ENCODE measurements at regions not wholly inside any gene's neighbourhood (a gene's known extent, or its start where the extent isn't known, plus 50 kb on each side); places are given as distances from the start of the nearest gene placed in this dataset.
"Not testable (repeated sequence)": the region's sequence is repeated elsewhere in the genome, so short reads cannot be mapped to it uniquely, and the experiment has no call there.

DNA sequence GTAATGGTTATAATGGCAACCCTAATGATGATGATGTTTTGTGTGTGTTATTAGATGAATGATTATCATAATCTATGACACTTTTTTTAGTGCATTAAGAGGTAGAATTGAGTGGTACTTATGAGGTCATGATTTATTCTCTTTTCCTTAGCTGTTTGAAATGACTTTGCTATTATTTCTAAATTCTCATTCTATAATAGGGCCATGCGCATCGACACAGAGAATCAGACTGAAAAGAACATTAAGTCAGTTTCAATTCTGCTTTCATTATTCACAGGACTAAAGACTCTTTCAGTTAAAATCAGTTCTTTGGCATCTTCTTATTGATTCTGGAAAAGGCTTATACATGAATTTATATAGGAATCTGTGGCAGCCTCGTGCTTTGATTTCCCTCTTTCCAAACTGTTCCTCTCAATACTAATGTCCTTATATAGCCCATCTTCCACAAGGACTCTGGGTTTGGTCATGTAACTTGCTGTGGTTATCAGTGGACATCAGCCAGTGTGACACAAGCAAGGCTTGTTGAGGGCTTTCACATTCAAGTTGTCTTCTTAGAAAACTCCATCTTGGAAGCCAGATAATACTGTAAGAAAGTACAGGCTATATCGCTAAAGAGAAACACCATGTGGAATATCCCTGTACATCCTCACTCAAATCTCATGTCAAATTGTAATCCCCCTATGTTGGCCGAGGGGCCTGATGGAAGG lies 140.3 kb upstream of the CHD1 start:
- H3K9ac ChIP-seq (ENCODE audit: low read depth, low read length) = no peak overlapping the region
- no peaks in the 10 kb centered on the region for H3K36me3 ChIP-seq (ENCODE audit: insufficient read depth, low read length)
- no peaks in the 10 kb centered on the region for H3K9me3 ChIP-seq (ENCODE audit: control insufficient read depth, insufficient read depth, low read length)
- H3K4me1 ChIP-seq (ENCODE audit: insufficient read depth, low read length) = no peaks in the 10 kb centered on the region

DNA sequence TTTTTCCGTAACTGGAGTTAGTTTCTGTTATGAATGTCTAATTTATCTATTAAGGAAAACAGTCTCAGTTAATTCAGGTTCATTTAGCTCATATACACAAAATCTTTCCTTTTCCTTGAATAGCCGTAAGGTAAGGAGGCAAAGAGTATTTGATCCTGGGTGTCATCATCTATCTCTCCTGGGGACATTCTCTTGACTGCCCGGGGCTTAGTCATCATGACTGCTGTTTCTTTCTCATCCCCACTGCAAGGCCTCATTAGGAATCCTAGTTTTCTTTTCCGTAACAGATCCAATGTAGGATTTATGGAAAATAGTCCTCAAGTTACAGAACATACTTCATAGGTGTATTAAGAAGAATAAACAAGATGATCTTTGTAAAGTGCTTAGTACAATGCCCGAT lies 134.9 kb upstream of the CHD1 start:
- no peak overlapping the region for H3K9ac ChIP-seq (ENCODE audit: low read depth, low read length)
- H3K36me3 ChIP-seq (ENCODE audit: insufficient read depth, low read length) = no peaks in the 10 kb centered on the region
- no peaks in the 10 kb centered on the region for H3K9me3 ChIP-seq (ENCODE audit: control insufficient read depth, insufficient read depth, low read length)

DNA sequence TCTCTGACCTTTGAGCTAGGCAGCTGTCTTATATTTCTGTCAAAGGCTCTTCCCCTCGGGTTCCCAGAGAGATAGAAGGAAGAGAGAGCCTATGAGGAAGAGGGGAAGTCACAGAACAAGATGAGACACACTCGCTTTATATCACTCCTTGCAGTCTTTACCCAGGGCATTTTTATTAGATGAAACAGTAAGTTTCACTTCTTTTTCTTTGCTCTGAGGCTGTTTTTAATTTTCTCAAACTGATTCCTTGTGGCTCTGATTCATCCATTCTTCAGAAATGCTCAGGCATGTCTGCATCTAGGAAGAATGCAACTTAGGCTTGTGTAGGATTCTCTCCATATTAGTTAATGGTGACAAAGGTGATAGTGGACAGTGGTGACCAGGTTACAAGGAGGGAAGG lies 132.9 kb upstream of the CHD1 start:
- H3K9me3 ChIP-seq (ENCODE audit: control insufficient read depth, insufficient read depth, low read length) = no peaks in the 10 kb centered on the region
- H3K36me3 ChIP-seq (ENCODE audit: insufficient read depth, low read length) = no peaks in the 10 kb centered on the region
- H3K9ac ChIP-seq (ENCODE audit: low read depth, low read length) = no peak overlapping the region
- H3K4me1 ChIP-seq (ENCODE audit: insufficient read depth, low read length) = no peaks in the 10 kb centered on the region

More for the DNA sequence above, 134.9 kb upstream of the CHD1 start:
- H3K4me1 ChIP-seq (ENCODE audit: insufficient read depth, low read length) = no peaks in the 10 kb centered on the region

DNA sequence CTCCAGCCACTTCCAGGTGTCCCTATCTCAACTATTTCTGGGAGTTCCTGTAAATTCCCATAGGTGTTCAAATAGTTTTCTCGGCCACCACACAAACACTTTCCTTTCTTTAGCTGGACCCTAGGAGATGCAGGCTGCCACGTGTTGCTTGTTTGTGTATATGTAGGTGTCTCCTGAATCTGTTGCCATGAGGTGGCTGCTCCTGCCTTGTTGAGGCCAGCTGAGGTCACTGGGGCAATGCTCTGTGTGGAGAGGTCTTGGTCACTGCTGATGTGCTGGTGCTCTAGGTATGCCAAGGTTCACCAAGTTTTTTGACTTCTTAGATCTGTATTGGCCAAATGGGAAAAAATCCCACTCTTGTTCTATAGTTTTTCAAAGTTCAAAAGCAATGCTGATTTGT lies 132.5 kb upstream of the CHD1 start:
- Histone ChIP-seq H3K9me3 (ENCODE audit: control insufficient read depth, insufficient read depth, low read length) (no peaks in the 10 kb centered on the region), H3K36me3 (ENCODE audit: insufficient read depth, low read length) (no peaks in the 10 kb centered on the region), H3K9ac (ENCODE audit: low read depth, low read length) (no peak overlapping the region), H3K4me1 (ENCODE audit: insufficient read depth, low read length) (no peaks in the 10 kb centered on the region)

DNA sequence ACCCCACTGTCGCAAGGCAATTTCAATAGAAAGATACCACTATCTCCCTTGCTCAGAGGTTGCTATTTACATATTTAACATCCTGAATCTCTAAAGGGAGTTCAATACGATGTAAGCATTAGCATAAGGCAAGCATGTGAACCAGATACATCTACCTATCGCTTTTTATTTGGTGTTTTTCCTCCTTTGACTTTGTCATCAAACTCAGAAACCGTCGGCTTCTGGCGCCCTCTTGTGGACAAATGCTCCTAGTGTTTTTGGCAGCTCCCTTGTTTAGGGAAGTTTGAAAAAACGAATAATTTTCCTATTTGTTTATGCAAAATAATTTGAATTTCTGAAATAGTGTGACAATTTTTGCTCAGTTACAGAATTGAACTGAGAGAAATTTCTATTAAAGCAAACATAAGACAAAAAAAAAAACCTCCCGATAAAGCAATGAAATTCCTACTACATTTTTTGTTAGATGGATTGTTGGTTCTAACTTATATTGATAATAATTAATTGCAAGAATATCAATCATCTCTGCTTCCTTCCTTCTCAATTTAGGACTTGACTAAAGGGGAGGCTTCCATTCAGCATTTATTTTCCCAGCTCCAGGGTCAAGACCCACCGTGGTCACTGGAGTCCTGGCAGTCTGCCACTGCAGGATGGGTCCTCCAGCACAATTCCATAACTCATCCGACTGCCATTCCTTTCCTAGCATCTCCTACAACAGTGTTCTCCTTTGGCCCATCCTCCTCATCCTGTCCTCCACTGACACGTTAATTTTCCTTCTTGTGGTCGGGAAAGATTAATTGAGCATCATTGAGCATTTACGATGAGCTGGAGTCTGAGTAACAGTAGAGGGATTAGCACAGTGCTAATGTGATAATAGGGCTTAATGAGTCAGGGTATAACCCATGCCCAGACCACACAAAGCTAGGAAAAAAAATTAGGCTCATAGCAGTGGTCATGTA lies 131.8 kb upstream of the CHD1 start:
- H3K36me3 ChIP-seq (ENCODE audit: insufficient read depth, low read length) = no peaks in the 10 kb centered on the region
- no peak overlapping the region for H3K9ac ChIP-seq (ENCODE audit: low read depth, low read length)

DNA sequence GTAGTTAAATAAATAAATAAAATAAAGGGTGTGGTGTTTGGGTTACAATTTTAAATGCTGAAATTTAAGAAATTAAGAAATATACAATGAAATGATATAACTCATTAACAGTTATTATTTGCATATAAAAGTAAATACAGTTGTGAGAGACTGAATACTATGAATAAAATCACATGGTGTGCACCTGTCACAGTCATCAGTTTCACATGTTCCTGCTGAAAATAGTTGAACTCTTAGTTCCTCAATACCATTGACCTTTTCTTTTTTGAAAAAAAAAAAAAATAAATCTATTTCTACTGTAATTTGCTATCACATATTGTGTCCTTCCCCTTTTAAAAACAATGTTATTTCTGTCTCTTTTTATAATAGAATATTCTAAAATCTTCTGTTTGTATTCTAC lies 130.9 kb upstream of the CHD1 start:
- Histone ChIP-seq H3K9me3 (ENCODE audit: control insufficient read depth, insufficient read depth, low read length) (no peaks in the 10 kb centered on the region), H3K36me3 (ENCODE audit: insufficient read depth, low read length) (no peaks in the 10 kb centered on the region), H3K9ac (ENCODE audit: low read depth, low read length) (no peak overlapping the region), H3K4me1 (ENCODE audit: insufficient read depth, low read length) (no peaks in the 10 kb centered on the region)

More for the DNA sequence above, 131.8 kb upstream of the CHD1 start:
- no peaks in the 10 kb centered on the region for H3K9me3 ChIP-seq (ENCODE audit: control insufficient read depth, insufficient read depth, low read length)
- H3K4me1 ChIP-seq (ENCODE audit: insufficient read depth, low read length) = no peaks in the 10 kb centered on the region

DNA sequence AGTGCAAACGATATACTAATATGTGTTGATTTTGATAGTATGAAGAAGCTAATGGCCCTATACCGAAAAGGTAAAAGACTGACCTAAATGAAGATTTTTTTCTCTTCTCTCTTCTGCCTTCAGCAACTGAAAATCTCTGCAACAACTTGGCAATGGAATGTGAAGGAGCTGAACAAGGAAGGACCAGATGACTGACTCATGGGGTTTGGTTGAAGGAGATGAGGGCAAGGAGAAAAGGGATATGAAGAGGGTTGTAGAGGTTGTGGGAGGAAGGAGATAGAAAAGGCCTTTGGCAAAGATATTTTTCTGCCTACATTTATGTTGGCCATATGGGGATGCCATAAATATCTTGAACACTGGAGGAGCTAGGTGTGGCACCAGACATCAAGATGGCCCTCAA lies 129.7 kb upstream of the CHD1 start:
- no peaks in the 10 kb centered on the region for H3K4me1 ChIP-seq (ENCODE audit: insufficient read depth, low read length)

DNA sequence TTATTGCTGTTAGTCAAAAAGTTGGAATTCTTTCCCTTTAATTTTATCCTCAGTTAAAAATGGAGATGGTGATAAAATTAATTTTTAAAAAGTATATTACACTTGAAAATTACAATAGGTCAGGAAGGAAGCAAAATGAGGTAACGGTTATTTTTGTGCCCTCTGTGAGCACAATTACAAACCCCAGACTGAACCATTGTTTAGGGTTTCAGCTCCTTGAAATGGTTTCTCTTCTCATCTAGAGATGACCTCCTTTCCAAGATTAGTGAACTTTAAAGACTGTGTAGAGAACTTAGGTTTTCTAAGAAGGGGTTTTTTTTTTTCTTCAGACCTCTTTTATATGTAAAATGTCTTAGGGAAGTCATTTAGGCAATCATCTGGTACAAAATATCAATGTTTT lies 126.2 kb upstream of the CHD1 start:
- no peaks in the 10 kb centered on the region for H3K4me1 ChIP-seq (ENCODE audit: insufficient read depth, low read length)
- no peak overlapping the region for H3K9ac ChIP-seq (ENCODE audit: low read depth, low read length)
- H3K36me3 ChIP-seq (ENCODE audit: insufficient read depth, low read length) = no peaks in the 10 kb centered on the region
- no peaks in the 10 kb centered on the region for H3K9me3 ChIP-seq (ENCODE audit: control insufficient read depth, insufficient read depth, low read length)

More for the DNA sequence above, 129.7 kb upstream of the CHD1 start:
- Histone ChIP-seq H3K9me3 (ENCODE audit: control insufficient read depth, insufficient read depth, low read length) (no peaks in the 10 kb centered on the region), H3K9ac (ENCODE audit: low read depth, low read length) (no peak overlapping the region), H3K36me3 (ENCODE audit: insufficient read depth, low read length) (no peaks in the 10 kb centered on the region)

DNA sequence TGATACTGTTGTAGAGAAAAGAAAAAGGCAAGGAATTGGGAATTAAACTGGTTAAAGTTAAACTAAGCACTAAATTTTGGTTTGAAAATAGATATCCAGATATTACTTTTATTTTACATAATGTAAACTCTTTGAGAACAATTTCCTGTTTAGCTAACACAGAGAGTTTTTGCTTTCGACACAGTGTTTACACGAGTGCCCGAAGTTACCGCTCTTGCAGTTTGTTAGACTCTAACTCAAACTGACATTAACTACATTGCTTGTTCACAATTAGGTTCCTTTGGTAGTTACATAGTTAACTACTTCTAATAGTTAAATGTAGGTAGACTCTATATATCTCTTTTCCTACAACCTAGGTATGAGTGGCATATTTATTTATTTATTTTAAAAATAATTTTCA lies 117.1 kb upstream of the CHD1 start:
- H3K4me1 ChIP-seq (ENCODE audit: insufficient read depth, low read length) = no peaks in the 10 kb centered on the region
- H3K9ac ChIP-seq (ENCODE audit: low read depth, low read length) = no peak overlapping the region
- no peaks in the 10 kb centered on the region for H3K9me3 ChIP-seq (ENCODE audit: control insufficient read depth, insufficient read depth, low read length)
- no peaks in the 10 kb centered on the region for H3K36me3 ChIP-seq (ENCODE audit: insufficient read depth, low read length)

DNA sequence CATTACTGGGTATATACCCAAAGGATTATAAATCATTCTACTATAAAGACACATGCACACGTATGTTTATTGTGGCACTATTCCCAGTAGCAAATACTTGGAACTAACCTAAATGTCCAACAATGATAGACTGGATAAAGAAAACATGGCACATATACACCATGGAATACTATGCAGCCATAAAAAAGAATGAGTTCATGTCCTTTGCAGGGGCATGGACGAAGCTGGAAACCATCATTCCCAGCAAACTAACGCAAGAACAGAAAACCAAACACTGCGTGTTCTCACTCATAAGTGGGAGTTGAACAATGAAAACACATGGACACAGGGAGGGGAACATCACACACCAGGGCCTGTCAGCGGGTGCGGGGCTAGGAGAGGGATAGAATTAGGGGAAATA lies 114.5 kb upstream of the CHD1 start:
- H3K9ac ChIP-seq (ENCODE audit: low read depth, low read length); H3K36me3 ChIP-seq (ENCODE audit: insufficient read depth, low read length): not testable (repeated sequence)

DNA sequence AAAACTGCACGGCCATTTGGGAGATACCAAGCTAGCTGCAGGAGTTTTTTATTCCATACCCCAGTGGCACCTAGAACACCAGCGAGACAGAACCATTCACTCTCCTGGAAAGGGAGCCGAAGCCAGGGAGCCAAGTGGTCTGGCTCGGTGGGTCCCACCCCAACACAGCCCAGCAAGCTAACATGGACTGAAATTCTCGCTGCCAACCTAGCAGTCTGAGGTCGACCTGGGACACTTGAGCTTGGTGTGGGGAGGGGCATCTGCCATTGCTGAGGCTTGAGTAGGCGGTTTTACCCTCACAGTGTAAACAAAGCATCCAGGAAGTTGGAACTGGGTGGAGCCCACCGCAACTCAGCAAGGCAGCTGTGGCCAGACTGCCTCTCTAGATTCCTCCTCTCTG lies 108.9 kb upstream of the CHD1 start:
- Histone ChIP-seq H3K36me3 (ENCODE audit: insufficient read depth, low read length) (no peaks in the 10 kb centered on the region), H3K9ac (ENCODE audit: low read depth, low read length) (no peak overlapping the region), H3K9me3 (ENCODE audit: control insufficient read depth, insufficient read depth, low read length) (no peaks in the 10 kb centered on the region), H3K4me1 (ENCODE audit: insufficient read depth, low read length) (peaks cover 5% of the 10 kb centered on the region; the same call in 1 of the 2 replicates)

More for the DNA sequence above, 114.5 kb upstream of the CHD1 start:
- H3K9me3 ChIP-seq (ENCODE audit: control insufficient read depth, insufficient read depth, low read length); H3K4me1 ChIP-seq (ENCODE audit: insufficient read depth, low read length): not testable (repeated sequence)

DNA sequence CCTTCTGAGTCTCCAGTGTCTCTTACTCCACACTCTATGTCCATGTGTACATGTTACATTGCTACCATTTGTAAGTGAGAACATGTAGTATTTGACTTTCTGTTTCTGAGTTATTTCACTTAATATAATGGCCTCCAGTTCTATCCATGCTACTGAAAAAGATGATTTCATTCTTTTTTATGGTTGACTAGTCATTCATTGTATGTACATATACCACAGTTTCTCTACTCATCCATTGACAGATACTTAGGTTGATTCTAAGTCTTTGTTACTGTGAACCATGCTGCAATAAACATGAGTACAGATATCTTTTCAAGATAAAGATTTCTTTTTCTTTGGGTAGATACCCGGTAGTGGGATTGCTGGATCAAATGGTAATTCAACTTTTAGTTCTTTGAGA lies 107.1 kb upstream of the CHD1 start:
- no peak overlapping the region for H3K9ac ChIP-seq (ENCODE audit: low read depth, low read length)
- H3K36me3 ChIP-seq (ENCODE audit: insufficient read depth, low read length) = no peaks in the 10 kb centered on the region
- H3K4me1 ChIP-seq (ENCODE audit: insufficient read depth, low read length) = peaks cover 7% of the 10 kb centered on the region; the same call in 1 of the 2 replicates
- no peaks in the 10 kb centered on the region for H3K9me3 ChIP-seq (ENCODE audit: control insufficient read depth, insufficient read depth, low read length)

DNA sequence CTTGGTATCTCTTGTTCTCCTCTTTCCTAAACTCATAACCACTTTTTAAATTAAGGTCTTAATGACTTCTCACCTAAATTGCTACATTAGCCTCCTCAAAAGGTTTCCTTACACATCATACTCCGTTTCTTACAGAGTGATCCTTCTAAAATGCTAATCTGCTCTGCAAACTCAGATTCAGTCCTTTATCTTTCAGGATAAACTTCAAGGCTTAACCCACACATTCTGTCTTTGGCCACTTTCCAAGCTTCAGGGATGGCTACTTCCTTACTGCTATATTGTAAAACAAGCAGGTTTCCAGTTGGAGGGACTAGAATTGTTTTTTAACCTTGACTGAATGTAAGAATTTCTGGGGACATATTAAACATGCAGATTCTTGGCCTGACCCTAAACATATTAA lies 105.5 kb upstream of the CHD1 start:
- no peaks in the 10 kb centered on the region for H3K36me3 ChIP-seq (ENCODE audit: insufficient read depth, low read length)

DNA sequence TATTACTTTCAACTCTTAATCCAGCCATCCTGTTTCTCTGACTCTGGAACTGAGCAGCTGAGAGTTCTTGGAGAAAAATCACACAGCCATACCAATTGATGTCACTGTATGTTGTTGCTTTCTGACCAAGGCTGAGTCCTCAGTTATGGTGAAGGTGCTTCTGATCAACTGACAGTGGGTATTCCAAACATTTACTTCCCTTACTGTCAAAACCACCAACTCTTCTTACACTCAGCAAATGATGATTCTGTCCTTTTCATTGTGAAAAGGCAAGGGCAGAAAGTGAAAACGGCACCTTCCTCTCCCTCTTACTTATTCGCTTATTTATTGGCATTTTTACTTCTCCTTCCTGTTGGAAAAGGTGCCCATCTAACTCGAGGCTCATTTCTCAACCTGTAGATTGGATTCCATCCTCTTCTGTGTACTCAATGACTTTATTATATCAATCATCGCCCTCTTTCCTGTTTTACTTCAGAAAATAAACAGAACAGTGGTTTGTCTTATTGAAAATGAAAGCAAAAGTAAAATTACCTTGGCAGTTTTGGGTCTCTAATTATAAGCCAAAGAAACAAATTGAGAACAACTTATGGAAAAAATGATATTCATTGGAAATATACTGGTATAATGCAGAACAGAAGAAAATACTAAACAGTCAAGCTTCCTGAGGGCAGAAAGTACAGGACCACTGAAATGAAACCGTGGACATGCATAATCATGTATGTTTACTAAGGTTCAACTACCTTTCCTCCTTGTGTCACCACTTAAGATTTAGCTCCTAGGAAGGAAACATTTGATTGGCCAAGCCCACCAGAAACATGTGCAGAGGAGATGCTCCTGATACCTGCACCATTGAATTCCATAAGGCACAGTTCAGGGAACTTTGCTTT lies 104.5 kb upstream of the CHD1 start:
- Histone ChIP-seq H3K9me3 (ENCODE audit: control insufficient read depth, insufficient read depth, low read length) (no peaks in the 10 kb centered on the region), H3K4me1 (ENCODE audit: insufficient read depth, low read length) (peaks cover 7% of the 10 kb centered on the region; the same call in 1 of the 2 replicates), H3K36me3 (ENCODE audit: insufficient read depth, low read length) (no peaks in the 10 kb centered on the region), H3K9ac (ENCODE audit: low read depth, low read length) (no peak overlapping the region)

More for the DNA sequence above, 105.5 kb upstream of the CHD1 start:
- H3K9me3 ChIP-seq (ENCODE audit: control insufficient read depth, insufficient read depth, low read length) = no peaks in the 10 kb centered on the region
- peaks cover 7% of the 10 kb centered on the region; the same call in 1 of the 2 replicates for H3K4me1 ChIP-seq (ENCODE audit: insufficient read depth, low read length)
- no peak overlapping the region for H3K9ac ChIP-seq (ENCODE audit: low read depth, low read length)

Measured in ES-I3 (cell line).